WTC11 (cell line): ENCODE measurements at regions not wholly inside any gene's neighbourhood (a gene's known extent, or its start where the extent isn't known, plus 50 kb on each side); places are given as distances from the start of the nearest gene placed in this dataset.

Experiments
- ATAC-seq: fragments of 200-7000 bp; cut with Tn5 transposase; 2 replicates; pipeline ENCODE4 v1.10.0; 2021; ENCODE audit warnings: mild to moderate bottlenecking, moderate library complexity
- CTCF ChIA-PET: fragments of 300-600 bp; sonication (Branson Sonifier 250); formaldehyde crosslinking; loops from one replicate; lab custom pipeline; 2021; ENCODE audit warnings: antibody characterized with exemption; lab: Charles Lee
- POLR2A ChIA-PET: fragments of 350-600 bp; sonication (Branson Sonifier 250); formaldehyde crosslinking; loops from one replicate; lab custom pipeline; 2021; ENCODE audit warnings: antibody characterized with exemption; lab: Charles Lee
- DNase-seq: peaks from one replicate; pipeline ENCODE4 v3.0.0; 2021; ENCODE audit warnings: low spot score
- H3K27ac Mint-ChIP-seq: 2 replicates; pipeline ENCODE4 v1.8.0; 2021; ENCODE audit warnings: mixed read lengths
- H3K27me3 Mint-ChIP-seq: 2 replicates; pipeline ENCODE4 v1.8.0; 2021; ENCODE audit warnings: low read depth, mild to moderate bottlenecking, moderate library complexity, mixed read lengths
- H3K36me3 Mint-ChIP-seq: 2 replicates; pipeline ENCODE4 v1.8.0; 2021; ENCODE audit warnings: mixed read lengths
- H3K4me1 Mint-ChIP-seq: 2 replicates; pipeline ENCODE4 v1.8.0; 2022; ENCODE audit warnings: mixed read lengths
- H3K4me3 Mint-ChIP-seq: 2 replicates; pipeline ENCODE4 v1.8.0; 2021; ENCODE audit warnings: mild to moderate bottlenecking, moderate library complexity, mixed read lengths
- H3K9me3 Mint-ChIP-seq: 2 replicates; pipeline ENCODE4 v1.8.0; 2021; ENCODE audit warnings: mixed read lengths
- AFF4 ChIP-seq: sonication (generic); formaldehyde crosslinking; IDR thresholded peaks from 2 replicates; pipeline ENCODE4 v1.8.1; 2023; ENCODE audit warnings: mild to moderate bottlenecking, missing genetic modification reagents, borderline replicate concordance
- AR ChIP-seq: fragments of 250-450 bp; sonication (Bioruptor Pico); IDR thresholded peaks from 2 replicates; pipeline ENCODE4 v1.9.0; 2021; ENCODE audit warnings: mild to moderate bottlenecking
- ATF1 ChIP-seq: sonication (generic); formaldehyde crosslinking; IDR thresholded peaks from 2 replicates; pipeline ENCODE4 v1.8.1; 2023; ENCODE audit warnings: mild to moderate bottlenecking, moderate library complexity, missing genetic modification reagents
- CREM ChIP-seq: sonication (generic); formaldehyde crosslinking; IDR thresholded peaks from 2 replicates; pipeline ENCODE4 v1.8.1; 2022; ENCODE audit warnings: mild to moderate bottlenecking, missing genetic modification reagents, moderate library complexity
- E2F5 ChIP-seq: sonication (generic); formaldehyde crosslinking; IDR thresholded peaks from 2 replicates; pipeline ENCODE4 v1.8.1; 2022; ENCODE audit warnings: mild to moderate bottlenecking, moderate library complexity, missing genetic modification reagents
- GTF2I ChIP-seq: fragments of 250-450 bp; sonication (Bioruptor Pico); conservative IDR thresholded peaks from 2 replicates; pipeline ENCODE4 v1.4.0; 2021; ENCODE audit warnings: mild to moderate bottlenecking
- NFYB ChIP-seq: sonication (generic); formaldehyde crosslinking; conservative IDR thresholded peaks from 2 replicates; pipeline ENCODE4 v1.8.0; 2022; ENCODE audit warnings: low read depth, missing genetic modification reagents
- OVOL2 ChIP-seq: fragments of 250-450 bp; sonication (Bioruptor Pico); IDR thresholded peaks from 2 replicates; pipeline ENCODE4 v1.9.0; 2021; ENCODE audit warnings: mild to moderate bottlenecking, borderline replicate concordance
- RELA ChIP-seq: sonication (generic); formaldehyde crosslinking; IDR thresholded peaks from 2 replicates; pipeline ENCODE4 v1.8.1; 2022; ENCODE audit warnings: missing genetic modification reagents, mild to moderate bottlenecking, borderline replicate concordance
- SMAD4 ChIP-seq: sonication (generic); formaldehyde crosslinking; IDR thresholded peaks from 2 replicates; pipeline ENCODE4 v1.8.0; 2022; ENCODE audit warnings: mild to moderate bottlenecking, missing genetic modification reagents
- SOX15 ChIP-seq: fragments of 250-450 bp; sonication (Bioruptor Pico); IDR thresholded peaks from 2 replicates; pipeline ENCODE4 v1.9.0; 2021; ENCODE audit warnings: mild to moderate bottlenecking
- TCF7 ChIP-seq: sonication (generic); formaldehyde crosslinking; IDR thresholded peaks from 2 replicates; pipeline ENCODE4 v1.8.0; 2022; ENCODE audit warnings: mild to moderate bottlenecking, low read depth, missing genetic modification reagents, moderate library complexity
- TEAD4 ChIP-seq: sonication (generic); formaldehyde crosslinking; IDR thresholded peaks from 2 replicates; pipeline ENCODE4 v1.8.0; 2022; ENCODE audit warnings: mild to moderate bottlenecking, missing genetic modification reagents
- ZBTB21 ChIP-seq: sonication (generic); formaldehyde crosslinking; IDR thresholded peaks from 2 replicates; pipeline ENCODE4 v1.8.1; 2023; ENCODE audit warnings: mild to moderate bottlenecking, missing genetic modification reagents, borderline replicate concordance
- ZNF138 ChIP-seq: sonication (generic); formaldehyde crosslinking; conservative IDR thresholded peaks from 2 replicates; pipeline ENCODE4 v1.8.1; 2022; ENCODE audit warnings: mild to moderate bottlenecking, moderate library complexity, missing genetic modification reagents
- ZNF219 ChIP-seq: sonication (generic); formaldehyde crosslinking; IDR thresholded peaks from 2 replicates; pipeline ENCODE4 v1.8.0; 2023; ENCODE audit warnings: missing genetic modification reagents, mild to moderate bottlenecking, borderline replicate concordance
- ZNF512 ChIP-seq: sonication (generic); formaldehyde crosslinking; IDR thresholded peaks from 2 replicates; pipeline ENCODE4 v1.8.1; 2022; ENCODE audit warnings: missing genetic modification reagents, borderline replicate concordance

GRCh38 chr6:88445188-88445965, 279.2 kb upstream of the CNR1 start:
- POLR2A ChIA-PET = no interaction called here
- H3K9me3 Mint-ChIP-seq = peaks cover 3% of the 10 kb centered on the region
- CTCF ChIA-PET = interaction anchor here (0.7 kb wide), 1 partner anchor 47 kb away, joined by 3 read pairs; no protein-coding TSS in a partner anchor

GRCh38 chr6:88443554-88443953, 277.4 kb upstream of the CNR1 start:
- no peaks in the 10 kb centered on the region for H3K36me3 Mint-ChIP-seq
- H3K27me3 Mint-ChIP-seq = no peaks in the 10 kb centered on the region
- H3K4me1 Mint-ChIP-seq = no peaks in the 10 kb centered on the region
- TF ChIP-seq CREM (no peak), ZBTB21 (CRISPR knock-in tag) (no peak), OVOL2 (no peak), ZNF512 (CRISPR knock-in tag) (no peak)
- H3K9me3 Mint-ChIP-seq = peaks cover 3% of the 10 kb centered on the region
- ChIA-PET POLR2A (no interaction called here), CTCF (no interaction called here)
- no peak for DNase-seq
- ATAC-seq = no peak
- no peak overlapping the region for H3K27ac Mint-ChIP-seq
- H3K4me3 Mint-ChIP-seq = no peak overlapping the region

More at GRCh38 chr6:88445188-88445965, 279.2 kb upstream of the CNR1 start:
- Mint-ChIP-seq H3K4me3 (no peak overlapping the region), H3K27me3 (no peaks in the 10 kb centered on the region), H3K4me1 (no peaks in the 10 kb centered on the region), H3K36me3 (no peaks in the 10 kb centered on the region), H3K27ac (no peak overlapping the region)
- DNase-seq = no peak
- ATAC-seq = no peak
- TF ChIP-seq TEAD4 (CRISPR knock-in tag) = no peak
- TF ChIP-seq GTF2I = no peak
- no peak for TF ChIP-seq ZNF219 (CRISPR knock-in tag)
- no peak for TF ChIP-seq NFYB (CRISPR knock-in tag)
- TF ChIP-seq CREM = no peak
- no peak for TF ChIP-seq ZNF138 (CRISPR knock-in tag)

- Mint-ChIP-seq H3K4me1 (no peaks in the 10 kb centered on the region), H3K9me3 (peaks cover 3% of the 10 kb centered on the region), H3K4me3 (no peak overlapping the region), H3K27me3 (no peaks in the 10 kb centered on the region), H3K36me3 (no peaks in the 10 kb centered on the region), H3K27ac (no peak overlapping the region)
- no peak for ATAC-seq
- TF ChIP-seq TCF7 (CRISPR knock-in tag) (no peak), SOX15 (no peak), AR (CRISPR knock-in tag) (no peak), RELA (CRISPR knock-in tag) (no peak), NFYB (CRISPR knock-in tag) (no peak), CREM (no peak), ZBTB21 (CRISPR knock-in tag) (no peak), AFF4 (no peak), E2F5 (CRISPR knock-in tag) (no peak), SMAD4 (no peak), ATF1 (CRISPR knock-in tag) (no peak)
- POLR2A ChIA-PET = no interaction called here
- no peak for DNase-seq
- CTCF ChIA-PET = no interaction called here
These were observed 276.6 kb upstream of the CNR1 start for GRCh38 chr6:88442737-88443136.
